IPS-18a (cell line): ENCODE measurements at regions not wholly inside any gene's neighbourhood (a gene's known extent, or its start where the extent isn't known, plus 50 kb on each side); places are given as distances from the start of the nearest gene placed in this dataset.

Experiments used
- H3K27ac ChIP-seq: one replicate; pipeline ENCODE4 v1.5.1; 2013; ENCODE audit warnings: low read length
- H3K27me3 ChIP-seq: one replicate; pipeline ENCODE4 v1.6.1; 2013; ENCODE audit warnings: mild to moderate bottlenecking, low read length; ENCODE audit not compliant: control insufficient read depth, insufficient read depth
- H3K36me3 ChIP-seq: one replicate; pipeline ENCODE4 v1.6.1; 2013; ENCODE audit warnings: low read depth, low read length; ENCODE audit not compliant: control insufficient read depth
- H3K4me1 ChIP-seq: one replicate; pipeline ENCODE4 v1.6.1; 2013; ENCODE audit warnings: low read depth, low read length; ENCODE audit not compliant: control insufficient read depth
- H3K4me3 ChIP-seq: one replicate; pipeline ENCODE4 v1.5.1; 2013; ENCODE audit warnings: low read length
- H3K9ac ChIP-seq: one replicate; pipeline ENCODE4 v1.6.1; 2013; ENCODE audit warnings: mild to moderate bottlenecking, low read length, moderate library complexity
- H3K9me3 ChIP-seq: one replicate; pipeline ENCODE4 v1.6.1; 2013; ENCODE audit warnings: low read depth, low read length; ENCODE audit not compliant: control insufficient read depth

DNA sequence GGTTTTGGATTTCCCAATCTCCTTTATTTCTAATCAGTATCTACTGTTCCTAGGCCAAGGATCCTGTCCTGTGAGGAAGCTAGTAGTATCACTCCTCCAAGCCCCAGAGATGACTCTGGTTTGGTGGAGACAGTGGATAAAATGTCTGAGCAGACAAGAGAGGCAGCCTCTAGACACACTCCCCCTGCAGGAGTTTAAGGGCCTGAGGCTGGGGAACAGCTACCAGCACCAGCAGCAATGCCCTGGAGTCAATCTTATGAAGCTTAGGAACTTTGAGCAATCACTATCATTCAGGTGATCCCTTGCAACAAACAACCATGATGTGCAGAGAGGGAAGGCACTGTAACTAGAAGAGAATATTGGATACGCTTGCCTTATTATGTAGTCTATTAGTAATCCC lies 384.7 kb upstream of the ID4 start:
- H3K9me3 ChIP-seq = no peaks in the 10 kb centered on the region
- no peaks in the 10 kb centered on the region for H3K27me3 ChIP-seq
- H3K4me1 ChIP-seq = no peaks in the 10 kb centered on the region
- H3K36me3 ChIP-seq = no peaks in the 10 kb centered on the region
- H3K9ac ChIP-seq = no peak overlapping the region
- no peak overlapping the region for H3K4me3 ChIP-seq
- no peak overlapping the region for H3K27ac ChIP-seq

DNA sequence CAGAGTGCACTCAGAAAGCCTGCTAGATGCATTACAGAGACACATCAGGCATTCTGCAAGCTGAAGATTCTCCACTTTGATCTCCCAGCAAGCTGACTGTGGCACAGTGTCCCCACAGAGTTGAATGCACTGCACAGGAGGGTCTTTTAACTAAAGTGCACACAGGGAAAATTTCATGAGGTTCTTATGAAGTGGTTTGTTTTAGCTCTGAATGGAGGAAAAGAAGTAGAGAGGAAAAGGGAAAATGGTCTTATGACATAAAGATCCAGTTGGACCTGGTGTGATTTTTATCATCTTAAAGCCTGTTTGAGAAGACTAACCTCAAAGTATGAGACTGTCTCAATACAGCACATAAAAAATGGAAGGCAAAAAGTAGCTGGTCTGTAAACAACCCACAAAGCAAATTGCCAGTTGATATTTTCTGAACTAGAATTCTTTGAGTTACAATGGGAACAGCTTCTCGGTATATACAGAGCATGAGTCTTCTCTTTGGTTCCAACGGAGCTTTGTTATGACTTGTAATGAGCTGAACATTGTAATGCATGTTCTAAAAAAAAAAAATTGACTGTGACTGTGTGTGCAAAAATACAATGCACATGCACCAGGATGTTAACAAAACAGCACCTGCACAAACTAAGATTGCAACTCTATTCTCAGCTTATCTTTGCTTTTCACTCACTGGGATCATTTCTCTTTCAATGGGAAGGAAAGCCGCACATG lies 383.0 kb upstream of the ID4 start:
- H3K27me3 ChIP-seq = no peaks in the 10 kb centered on the region
- no peaks in the 10 kb centered on the region for H3K9me3 ChIP-seq
- H3K4me3 ChIP-seq = no peak overlapping the region
- no peaks in the 10 kb centered on the region for H3K36me3 ChIP-seq
- H3K9ac ChIP-seq = no peak overlapping the region
- no peak overlapping the region for H3K27ac ChIP-seq
- no peaks in the 10 kb centered on the region for H3K4me1 ChIP-seq

DNA sequence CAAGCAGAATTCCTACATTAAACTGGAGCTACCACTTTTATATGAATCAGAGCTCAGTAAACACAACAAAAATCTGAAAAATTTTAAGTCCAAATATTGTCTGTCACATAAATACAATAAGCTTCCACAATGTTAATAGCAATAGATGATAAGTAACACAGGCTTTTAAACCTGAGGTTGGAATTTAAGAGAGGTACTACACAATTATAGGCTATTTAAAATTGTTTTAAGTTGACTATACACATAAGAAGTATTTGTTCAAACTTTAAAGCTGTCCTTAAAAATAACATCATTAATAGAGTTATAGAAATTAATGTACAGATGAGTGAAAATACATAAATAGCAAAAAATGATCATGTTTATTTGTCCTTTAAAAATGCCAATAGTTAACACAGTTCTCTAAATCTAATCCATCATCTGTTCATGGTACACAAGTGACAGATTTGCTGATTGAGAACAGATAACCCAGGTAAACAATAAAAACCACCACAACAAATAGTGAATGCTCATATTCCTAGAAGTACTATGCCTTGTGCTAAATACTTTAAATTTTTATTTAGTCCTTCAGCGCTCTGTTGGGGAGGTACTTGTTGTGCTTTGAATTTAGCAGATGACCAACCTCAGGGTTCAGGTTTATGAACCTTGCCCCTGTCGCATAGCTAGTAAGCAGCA lies 382.3 kb upstream of the ID4 start:
- Histone ChIP-seq H3K36me3 (no peaks in the 10 kb centered on the region), H3K9ac (no peak overlapping the region), H3K27ac (no peak overlapping the region), H3K4me3 (no peak overlapping the region), H3K4me1 (no peaks in the 10 kb centered on the region), H3K9me3 (no peaks in the 10 kb centered on the region), H3K27me3 (no peaks in the 10 kb centered on the region)

DNA sequence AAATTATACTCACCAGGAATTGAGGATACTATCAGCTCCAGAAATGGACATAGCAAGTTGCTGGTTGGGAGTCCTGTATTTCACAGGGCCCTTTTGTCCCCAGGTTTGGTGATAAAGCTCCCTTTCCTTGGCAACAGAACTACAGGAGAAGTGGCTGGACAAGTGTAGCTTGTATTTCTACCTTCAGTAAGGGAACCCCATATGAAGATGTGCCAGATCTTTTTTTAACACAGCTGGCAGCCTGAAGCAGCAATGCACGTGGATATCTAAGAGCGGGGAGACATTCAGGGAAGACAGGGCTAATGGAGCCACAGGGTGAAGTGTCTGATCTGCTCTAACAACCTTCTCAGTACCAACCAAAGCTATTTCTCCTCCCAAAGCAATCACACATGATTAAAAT lies 373.9 kb upstream of the ID4 start:
- H3K27ac ChIP-seq = no peak overlapping the region
- no peaks in the 10 kb centered on the region for H3K36me3 ChIP-seq
- no peaks in the 10 kb centered on the region for H3K4me1 ChIP-seq
- no peak overlapping the region for H3K9ac ChIP-seq
- H3K4me3 ChIP-seq = no peak overlapping the region
- no peaks in the 10 kb centered on the region for H3K9me3 ChIP-seq
- no peaks in the 10 kb centered on the region for H3K27me3 ChIP-seq

DNA sequence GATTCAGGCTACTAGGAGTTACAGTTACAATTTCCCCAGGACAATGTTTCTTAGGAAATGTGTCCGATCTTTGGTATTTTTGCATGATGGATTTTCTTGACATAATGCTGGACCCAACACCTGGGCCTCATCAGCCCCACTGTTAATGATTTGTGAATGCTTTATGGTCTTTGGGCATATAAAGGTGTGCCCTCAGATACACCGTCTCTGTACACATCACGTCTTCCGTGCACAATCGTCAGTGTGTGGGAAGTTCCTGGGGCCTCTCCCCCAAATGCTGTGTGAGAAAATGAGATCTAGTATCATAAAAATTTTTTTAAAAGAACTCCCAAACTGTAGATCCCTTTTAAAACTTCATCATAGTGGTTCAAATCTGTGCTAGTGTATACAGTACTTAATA lies 373.2 kb upstream of the ID4 start:
- H3K4me1 ChIP-seq = no peaks in the 10 kb centered on the region
- H3K27me3 ChIP-seq = no peaks in the 10 kb centered on the region
- H3K36me3 ChIP-seq = no peaks in the 10 kb centered on the region
- no peak overlapping the region for H3K27ac ChIP-seq
- no peaks in the 10 kb centered on the region for H3K9me3 ChIP-seq
- no peak overlapping the region for H3K4me3 ChIP-seq
- H3K9ac ChIP-seq = no peak overlapping the region

DNA sequence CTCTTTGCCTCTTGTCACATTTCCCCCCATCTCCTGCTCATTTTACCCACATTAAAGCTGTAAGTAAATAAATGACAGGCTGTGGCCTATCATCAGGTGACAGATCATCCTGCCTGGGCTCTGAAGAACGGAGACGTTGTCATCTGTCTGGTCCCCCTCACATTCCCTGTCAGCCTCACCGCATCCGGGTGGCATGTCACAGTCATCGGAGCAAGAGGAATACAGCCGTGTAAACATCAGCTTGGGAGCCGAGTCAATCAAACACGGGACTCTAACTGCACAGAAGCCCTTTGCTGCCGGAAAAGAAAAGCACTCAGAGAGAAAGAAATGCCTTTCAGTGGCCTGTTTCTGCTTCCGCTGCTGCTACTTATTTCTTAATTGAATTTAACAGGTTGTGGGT lies 371.9 kb upstream of the ID4 start:
- Histone ChIP-seq H3K36me3 (no peaks in the 10 kb centered on the region), H3K4me1 (no peaks in the 10 kb centered on the region), H3K9ac (no peak overlapping the region), H3K27me3 (no peaks in the 10 kb centered on the region), H3K9me3 (no peaks in the 10 kb centered on the region), H3K4me3 (no peak overlapping the region), H3K27ac (no peak overlapping the region)

DNA sequence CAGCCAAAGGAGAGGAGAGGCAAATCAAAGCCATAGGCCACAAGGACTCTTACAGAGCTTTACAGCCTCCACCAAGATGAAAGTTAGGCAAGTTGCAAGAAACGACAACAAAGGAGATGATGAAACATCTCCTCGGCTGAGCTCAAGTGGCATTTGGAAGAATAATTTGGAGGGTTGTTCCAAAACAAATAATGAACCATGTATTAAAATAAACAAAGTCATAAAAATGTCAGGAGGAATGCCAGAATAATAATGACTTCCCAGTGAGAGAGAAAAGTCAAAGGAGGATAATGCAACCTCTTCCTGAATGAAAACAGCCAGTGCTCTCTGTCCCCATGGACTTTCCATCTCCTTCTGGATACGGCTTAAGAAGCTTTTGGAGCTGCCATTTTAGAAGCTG lies 371.4 kb upstream of the ID4 start:
- H3K27me3 ChIP-seq = no peaks in the 10 kb centered on the region
- H3K4me1 ChIP-seq = no peaks in the 10 kb centered on the region
- H3K9ac ChIP-seq = no peak overlapping the region
- H3K36me3 ChIP-seq = no peaks in the 10 kb centered on the region
- no peak overlapping the region for H3K4me3 ChIP-seq
- H3K27ac ChIP-seq = no peak overlapping the region
- no peaks in the 10 kb centered on the region for H3K9me3 ChIP-seq

DNA sequence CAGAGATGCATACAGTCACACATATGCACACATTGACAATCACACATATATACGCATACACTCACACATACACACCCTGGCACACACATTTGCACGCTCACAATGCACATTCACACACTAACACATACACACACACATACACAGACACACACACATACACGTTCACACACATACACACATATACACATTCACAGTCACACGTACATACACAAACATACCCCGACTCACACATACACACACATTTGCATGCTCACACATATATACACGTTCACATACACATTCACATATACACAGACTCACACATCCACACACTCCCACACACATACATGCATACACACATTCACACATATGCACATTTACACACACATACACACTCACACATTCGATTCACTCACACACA lies 366.8 kb upstream of the ID4 start:
- no peaks in the 10 kb centered on the region for H3K9me3 ChIP-seq
- no peak overlapping the region for H3K9ac ChIP-seq
- no peak overlapping the region for H3K4me3 ChIP-seq
- H3K27me3 ChIP-seq = no peaks in the 10 kb centered on the region
- H3K4me1 ChIP-seq = no peaks in the 10 kb centered on the region
- H3K27ac ChIP-seq = no peak overlapping the region
- no peaks in the 10 kb centered on the region for H3K36me3 ChIP-seq

DNA sequence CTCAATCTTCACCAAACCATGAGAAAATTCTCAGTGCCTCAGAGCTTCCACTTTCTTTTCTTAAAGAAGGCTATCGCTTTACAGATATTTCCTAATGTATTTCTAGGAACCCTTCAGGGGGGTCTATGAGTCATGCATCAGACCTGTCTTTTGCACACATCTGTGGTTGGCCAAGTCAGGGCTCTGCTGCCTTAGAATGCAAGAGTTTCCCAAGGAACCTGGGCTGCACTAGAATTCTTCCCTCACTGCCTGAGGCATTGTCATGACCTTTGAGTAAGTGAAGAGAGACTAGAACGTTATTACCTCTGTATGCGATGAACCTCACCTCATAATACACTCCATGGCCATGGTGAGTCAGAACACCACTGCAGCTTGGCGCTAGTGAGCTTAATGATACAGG lies 365.0 kb upstream of the ID4 start:
- Histone ChIP-seq H3K9ac (no peak overlapping the region), H3K27ac (no peak overlapping the region), H3K27me3 (no peaks in the 10 kb centered on the region), H3K9me3 (no peaks in the 10 kb centered on the region), H3K36me3 (no peaks in the 10 kb centered on the region), H3K4me1 (no peaks in the 10 kb centered on the region), H3K4me3 (no peak overlapping the region)

DNA sequence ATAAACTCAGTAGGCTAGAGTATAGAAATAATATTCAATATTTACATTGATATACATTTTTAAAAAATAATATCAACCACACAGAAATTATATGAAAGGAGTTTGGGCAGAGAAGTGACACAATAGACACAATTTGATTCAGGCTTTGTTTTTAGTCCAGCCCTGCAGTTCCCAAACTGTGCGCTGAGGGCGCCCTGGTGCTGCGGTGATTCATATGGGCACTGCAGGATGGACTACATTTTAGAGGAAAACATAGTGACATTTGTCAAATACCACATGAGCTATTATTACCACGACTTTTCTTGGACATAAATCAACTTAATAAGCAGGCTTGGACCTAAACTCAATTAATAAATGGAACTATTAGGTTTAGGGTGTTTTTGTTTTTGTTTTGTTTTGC lies 364.3 kb upstream of the ID4 start:
- H3K9ac ChIP-seq = no peak overlapping the region
- no peak overlapping the region for H3K27ac ChIP-seq
- no peaks in the 10 kb centered on the region for H3K27me3 ChIP-seq
- H3K4me1 ChIP-seq = no peaks in the 10 kb centered on the region
- H3K36me3 ChIP-seq = no peaks in the 10 kb centered on the region
- no peaks in the 10 kb centered on the region for H3K9me3 ChIP-seq
- H3K4me3 ChIP-seq = no peak overlapping the region

DNA sequence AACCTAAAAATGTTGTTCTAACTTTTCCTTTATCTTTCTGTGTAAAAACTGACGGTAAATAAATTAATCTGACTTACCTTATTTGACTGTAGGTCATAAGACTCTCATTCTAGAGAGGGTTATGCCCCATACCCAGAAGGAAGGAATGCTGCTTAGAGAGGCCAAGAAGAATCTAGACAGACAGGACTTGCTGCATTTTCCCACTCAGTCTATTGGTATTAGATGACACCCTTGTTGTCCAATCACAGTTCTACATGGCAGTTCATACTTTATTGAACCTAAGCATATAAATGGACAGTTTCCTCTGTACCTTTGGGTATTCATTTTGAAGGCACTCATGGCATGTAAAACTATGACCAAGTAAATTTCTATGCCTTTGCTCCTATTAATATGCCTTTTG lies 359.6 kb upstream of the ID4 start:
- no peaks in the 10 kb centered on the region for H3K27me3 ChIP-seq
- H3K9me3 ChIP-seq = no peaks in the 10 kb centered on the region
- no peaks in the 10 kb centered on the region for H3K36me3 ChIP-seq
- no peaks in the 10 kb centered on the region for H3K4me1 ChIP-seq
- no peak overlapping the region for H3K4me3 ChIP-seq
- no peak overlapping the region for H3K27ac ChIP-seq
- H3K9ac ChIP-seq = no peak overlapping the region

DNA sequence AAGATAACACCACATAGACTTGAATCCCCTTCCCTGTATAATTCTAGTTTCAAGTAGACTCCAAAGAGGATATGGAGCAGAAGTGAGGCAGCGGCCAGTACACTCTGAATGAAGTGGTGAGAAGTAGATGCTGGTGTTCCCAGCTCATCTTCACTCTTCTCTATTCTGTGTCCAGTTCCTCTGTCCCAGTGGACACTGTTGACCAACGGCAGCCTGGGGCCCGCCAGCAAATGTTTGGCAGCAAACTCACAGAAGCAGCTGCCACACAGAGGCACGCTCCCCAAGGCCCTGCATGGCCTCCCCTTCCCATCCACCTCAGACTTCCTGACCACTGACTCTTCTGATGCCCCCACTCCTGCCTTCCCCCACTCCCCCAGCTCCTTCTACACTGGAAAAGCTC lies 358.9 kb upstream of the ID4 start:
- Histone ChIP-seq H3K27ac (no peak overlapping the region), H3K4me1 (no peaks in the 10 kb centered on the region), H3K36me3 (no peaks in the 10 kb centered on the region), H3K27me3 (no peaks in the 10 kb centered on the region), H3K4me3 (no peak overlapping the region), H3K9me3 (no peaks in the 10 kb centered on the region), H3K9ac (no peak overlapping the region)
